HEK293T (cell line): ENCODE measurements at regions not wholly inside any gene's neighbourhood (a gene's known extent, or its start where the extent isn't known, plus 50 kb on each side); places are given as distances from the start of the nearest gene placed in this dataset.

Source experiments
- ARNT ChIP-seq: fragments of 450-650 bp; IDR thresholded peaks from 2 replicates; pipeline ENCODE4 v1.6.1; 2017; ENCODE audit warnings: mild to moderate bottlenecking
- BHLHE40 ChIP-seq: fragments of 450-650 bp; IDR thresholded peaks from 2 replicates; pipeline ENCODE4 v1.6.1; 2016; ENCODE audit warnings: mild to moderate bottlenecking, moderate library complexity, borderline replicate concordance
- ELF4 ChIP-seq: fragments of 450-650 bp; IDR thresholded peaks from 2 replicates; pipeline ENCODE4 v1.6.1; 2017; ENCODE audit warnings: antibody characterized with exemption
- FOXA1 ChIP-seq: fragments of 450-650 bp; IDR thresholded peaks from 2 replicates; pipeline ENCODE4 v1.6.1; 2016; ENCODE audit warnings: mild to moderate bottlenecking
- FOXK2 ChIP-seq: fragments of 450-650 bp; IDR thresholded peaks from 2 replicates; pipeline ENCODE4 v1.6.1; 2016; ENCODE audit warnings: mild to moderate bottlenecking
- FOXM1 ChIP-seq: fragments of 450-650 bp; IDR thresholded peaks from 2 replicates; pipeline ENCODE4 v1.6.1; 2017; ENCODE audit warnings: mild to moderate bottlenecking, borderline replicate concordance
- HDGF ChIP-seq: fragments of 450-650 bp; IDR thresholded peaks from 2 replicates; pipeline ENCODE4 v1.6.1; 2017; ENCODE audit warnings: antibody characterized with exemption, borderline replicate concordance
- PKNOX1 ChIP-seq: fragments of 450-650 bp; IDR thresholded peaks from 2 replicates; pipeline ENCODE4 v1.6.1; 2016
- SP1 ChIP-seq: fragments of 450-650 bp; IDR thresholded peaks from 2 replicates; pipeline ENCODE4 v1.6.1; 2017
- SUZ12 ChIP-seq: fragments of 450-650 bp; IDR thresholded peaks from 2 replicates; pipeline ENCODE4 v1.6.1; 2016; ENCODE audit warnings: mild to moderate bottlenecking
- TARDBP ChIP-seq: fragments of 450-650 bp; IDR thresholded peaks from 2 replicates; pipeline ENCODE4 v1.6.1; 2016
- ZNF384 ChIP-seq: fragments of 450-650 bp; IDR thresholded peaks from 2 replicates; pipeline ENCODE4 v1.6.1; 2016

- TF ChIP-seq FOXK2 (no peak), PKNOX1 (no peak), SP1 (no peak), FOXA1 (no peak), HDGF (no peak), ZNF384 (no peak), FOXM1 (no peak), TARDBP (no peak), ELF4 (no peak), ARNT (no peak), SUZ12 (no peak), BHLHE40 (no peak)
Observed at GRCh38 chr14:97402279-97402678, 605.1 kb downstream of the VRK1 start.
